Heart left ventricle (tissue), 13 donors: ENCODE measurements at regions not wholly inside any gene's neighbourhood (a gene's known extent, or its start where the extent isn't known, plus 50 kb on each side); places are given as distances from the start of the nearest gene placed in this dataset.

Source experiments
- POLR2A ChIP-seq, 2 donors: fragments of 450-650 bp; IDR thresholded peaks; one replicate each; pipeline ENCODE4 v1.6.1; 2017; ENCODE audit warnings: antibody characterized with exemption in 2 of 2, mild to moderate bottlenecking in 2 of 2, moderate library complexity in 2 of 2
- TF ChIP-seq, protein P1 (sequence below), 12 donors: fragments of 200-600 bp; sonication (generic) in 4 of 12; IDR thresholded peaks; one replicate each; pipeline versions ENCODE4 v1.5.0 to v1.8.0; 2018 to 2022; ENCODE audit warnings: antibody characterized with exemption in 12 of 12, mild to moderate bottlenecking in 5 of 12
- donor health status: ischemic (EF 13 %, LVEDD 7.1; RV severe dilation, severe dysfunction).
- donor health status: DM: no; HTN: yes; CAD: no.
- donor health status: DM: no; HTN: no; CAD: no.
- donor health status: ischemic (EF 25% LVEDD 6.9; RV normal size, moderate dysfunction).
- donor health status: ischemic (EF 25% LVEDD 5.7; RV mildly dilated, moderate dysfunction).
- donor health status: ischemic (EF 35%, LVEDD 5.7; RV mildly dilated, moderate dysfunction).
- donor health status: nonischemic (EF 11% LVEDD 7.7; RV severe dilation, severe dysfunction).
- donor health status: DM: yes; HTN: yes; CAD: no.
- donor health status: PGD.
- donor health status: ischemic (EF 29% LVEDD 5.4; RV normal size, mild dysfunction).
- donor health status: nonischemic (EF 23%, LVEDD 6.1; RV moderate dilation, normal function).

DNA sequence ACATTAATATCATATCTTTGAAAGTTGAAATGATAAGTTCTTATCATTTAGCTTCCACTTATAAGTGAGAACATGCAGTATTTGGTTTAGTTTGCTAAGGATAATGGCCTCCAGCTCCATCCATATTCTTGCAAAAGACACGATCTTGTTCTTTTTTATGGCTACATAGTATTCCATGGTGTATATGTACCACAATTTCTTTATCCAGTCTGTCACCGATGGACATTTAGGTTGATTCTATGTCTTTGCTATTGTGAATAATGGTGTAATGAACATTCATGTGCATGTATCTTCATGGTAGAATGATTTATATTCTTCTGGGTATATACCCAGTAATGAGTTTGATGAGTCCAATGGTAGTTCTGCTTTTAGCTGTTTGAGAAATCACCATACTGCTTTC, 135.0 kb upstream of the PRR16 start:
- TF ChIP-seq, protein P1, sequence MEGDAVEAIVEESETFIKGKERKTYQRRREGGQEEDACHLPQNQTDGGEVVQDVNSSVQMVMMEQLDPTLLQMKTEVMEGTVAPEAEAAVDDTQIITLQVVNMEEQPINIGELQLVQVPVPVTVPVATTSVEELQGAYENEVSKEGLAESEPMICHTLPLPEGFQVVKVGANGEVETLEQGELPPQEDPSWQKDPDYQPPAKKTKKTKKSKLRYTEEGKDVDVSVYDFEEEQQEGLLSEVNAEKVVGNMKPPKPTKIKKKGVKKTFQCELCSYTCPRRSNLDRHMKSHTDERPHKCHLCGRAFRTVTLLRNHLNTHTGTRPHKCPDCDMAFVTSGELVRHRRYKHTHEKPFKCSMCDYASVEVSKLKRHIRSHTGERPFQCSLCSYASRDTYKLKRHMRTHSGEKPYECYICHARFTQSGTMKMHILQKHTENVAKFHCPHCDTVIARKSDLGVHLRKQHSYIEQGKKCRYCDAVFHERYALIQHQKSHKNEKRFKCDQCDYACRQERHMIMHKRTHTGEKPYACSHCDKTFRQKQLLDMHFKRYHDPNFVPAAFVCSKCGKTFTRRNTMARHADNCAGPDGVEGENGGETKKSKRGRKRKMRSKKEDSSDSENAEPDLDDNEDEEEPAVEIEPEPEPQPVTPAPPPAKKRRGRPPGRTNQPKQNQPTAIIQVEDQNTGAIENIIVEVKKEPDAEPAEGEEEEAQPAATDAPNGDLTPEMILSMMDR (IDR thresholded peaks at IDR 0.05): no peak
- no peak for TF ChIP-seq POLR2A (IDR thresholded peaks at IDR 0.05)
